ENCODE measurements at regions not wholly inside any gene's neighbourhood (a gene's known extent, or its start where the extent isn't known, plus 50 kb on each side); places are given as distances from the start of the nearest gene placed in this dataset.
A peak's percentile ranks its signal among the peaks of the same experiment; 100 is the strongest.
"Not testable (repeated sequence)": the region's sequence is repeated elsewhere in the genome, so short reads cannot be mapped to it uniquely, and the experiment has no call there.

DNA sequence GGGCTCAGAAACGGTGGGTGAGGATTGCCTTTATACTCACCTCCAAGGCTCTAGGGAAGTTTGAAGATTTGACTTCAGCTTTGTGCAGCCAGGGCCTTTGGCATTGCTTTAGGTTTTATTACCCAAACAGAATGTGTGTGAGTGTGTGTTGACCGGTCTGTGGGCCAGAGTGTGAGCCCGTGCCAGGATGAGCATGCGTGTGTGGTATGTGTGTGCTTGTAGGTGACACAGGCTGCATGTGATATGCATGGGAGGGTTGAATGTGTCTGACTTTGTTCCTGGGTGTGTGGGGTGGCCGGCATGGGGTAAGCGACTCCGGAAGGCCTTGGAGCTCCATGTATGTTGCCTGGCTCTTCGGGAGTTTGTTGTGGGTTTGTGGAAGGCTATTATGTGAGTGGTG is 160.5 kb downstream of the FOXD2 start:
- DNase-seq, result no peak

DNA sequence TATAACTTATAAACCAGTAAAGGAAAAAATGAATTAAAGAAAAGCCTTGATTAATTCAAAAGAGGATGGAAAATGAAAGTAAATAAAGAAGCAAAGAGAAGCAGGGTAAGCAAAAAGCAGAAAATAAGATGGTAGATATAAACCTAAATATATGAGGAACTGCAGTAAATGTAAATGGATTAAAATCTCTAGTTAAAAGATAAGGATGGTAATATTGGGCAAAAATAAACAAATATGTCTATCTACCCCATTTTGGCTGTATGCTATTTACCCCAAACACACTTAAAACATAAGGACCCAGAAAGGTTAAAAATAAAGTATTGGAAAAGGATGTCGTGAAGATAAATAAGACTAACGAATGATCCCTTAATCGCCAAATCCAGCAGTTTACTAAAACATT is 161.9 kb downstream of the FOXD2 start:
- DNase-seq, result no peak

DNA sequence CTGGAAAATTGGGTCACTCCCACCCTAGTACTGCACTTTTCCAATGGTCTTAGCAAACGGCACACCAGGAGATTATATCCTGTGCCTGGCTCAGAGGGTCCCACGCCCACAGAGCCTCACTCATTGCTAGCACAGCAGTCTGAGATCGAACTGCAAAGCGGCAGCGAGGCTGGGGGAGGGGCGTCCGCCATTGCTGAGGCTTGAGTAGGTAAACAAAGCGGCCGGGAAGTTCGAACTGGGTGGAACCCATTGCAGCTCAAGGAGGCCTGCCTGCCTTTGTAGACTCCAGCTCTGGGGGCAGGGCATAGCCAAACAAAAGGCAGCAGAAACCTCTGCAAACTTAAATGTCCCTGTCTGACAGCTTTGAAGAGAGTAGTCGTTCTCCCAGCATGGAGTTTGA is 164.6 kb downstream of the FOXD2 start:
- not testable (repeated sequence) for DNase-seq

DNA sequence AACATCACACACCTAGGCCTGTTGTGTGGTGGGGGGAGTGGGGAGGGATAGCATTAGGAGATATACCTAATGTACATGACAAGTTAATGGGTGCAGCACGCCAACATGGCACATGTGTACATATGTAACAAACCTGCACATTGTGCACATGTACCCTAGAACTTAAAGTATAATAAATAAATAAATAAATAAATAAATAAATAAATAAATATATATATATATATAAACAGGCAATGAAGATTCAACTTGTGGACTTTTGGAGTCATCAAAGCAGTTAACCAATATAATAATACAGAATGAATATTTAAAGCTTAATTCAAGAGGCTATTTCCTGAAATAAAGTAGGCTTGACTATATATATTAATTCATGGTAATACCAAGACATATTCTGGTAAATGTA is 167.0 kb downstream of the FOXD2 start:
- not testable (repeated sequence) for DNase-seq

DNA sequence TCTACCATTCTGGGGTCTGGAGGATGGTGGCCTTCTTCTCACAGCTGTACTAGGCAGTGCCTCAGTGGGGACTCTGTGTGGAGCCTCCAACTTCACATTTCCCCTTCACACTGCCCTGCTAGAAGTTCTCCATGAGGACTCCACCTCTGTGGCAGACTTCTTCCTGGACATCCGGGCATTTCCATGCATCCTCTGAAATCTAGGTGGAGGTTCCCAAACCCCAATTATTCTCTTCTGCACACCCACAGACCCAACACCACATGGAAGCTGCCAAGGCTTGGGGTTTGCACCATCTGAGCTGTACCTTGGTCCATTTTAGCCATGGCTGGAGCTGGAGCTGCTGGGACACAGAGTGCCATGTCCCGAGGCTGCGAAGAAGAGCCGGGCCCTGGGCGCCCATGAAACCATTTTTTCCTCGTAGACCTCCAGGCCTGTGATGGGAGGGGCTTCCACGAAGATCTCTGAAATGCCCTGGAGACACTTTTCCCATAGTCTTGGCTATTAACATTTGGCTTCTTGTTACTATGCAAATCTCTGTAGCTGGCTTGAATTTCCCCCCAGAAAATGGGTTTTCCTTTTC is 170.5 kb downstream of the FOXD2 start:
- DNase-seq, result no peak

DNA sequence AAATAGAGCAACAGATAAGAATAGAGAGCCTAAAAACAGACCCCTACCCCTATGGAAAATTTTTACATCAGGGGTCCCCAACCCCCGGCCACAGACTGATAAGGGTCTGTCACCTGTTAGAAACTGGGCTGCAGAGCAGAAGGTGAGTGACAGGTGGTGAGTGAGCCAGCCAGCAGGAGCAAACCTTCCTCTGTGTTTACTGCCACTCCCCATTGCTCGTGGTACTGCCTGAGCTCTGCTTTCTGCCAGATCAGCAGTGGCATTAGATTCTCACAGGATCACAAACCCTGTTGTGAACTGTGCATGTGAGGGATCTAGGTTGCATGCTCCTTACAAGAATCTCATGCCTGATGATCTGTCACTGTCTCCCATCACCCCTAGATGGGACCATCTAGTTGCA is 174.1 kb downstream of the FOXD2 start:
- DNase-seq, result no peak

DNA sequence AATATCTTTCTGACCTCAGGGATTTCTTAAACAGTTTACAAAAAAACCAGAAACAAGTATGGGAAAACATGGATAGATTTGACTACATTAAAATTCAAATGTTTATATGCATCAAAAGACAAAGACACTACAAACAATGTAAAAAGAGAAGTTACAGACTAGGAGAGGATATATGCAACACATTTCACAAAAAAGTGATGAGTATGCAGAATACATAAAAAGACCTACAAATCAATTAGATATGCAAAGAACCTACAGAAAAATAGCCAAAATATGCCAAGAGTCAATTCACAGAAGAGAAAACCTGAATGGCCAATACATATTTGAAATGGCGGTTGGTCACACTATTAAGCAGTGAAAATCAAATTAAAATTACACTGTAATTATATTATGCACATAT is 175.0 kb downstream of the FOXD2 start:
- no peak for DNase-seq

DNA sequence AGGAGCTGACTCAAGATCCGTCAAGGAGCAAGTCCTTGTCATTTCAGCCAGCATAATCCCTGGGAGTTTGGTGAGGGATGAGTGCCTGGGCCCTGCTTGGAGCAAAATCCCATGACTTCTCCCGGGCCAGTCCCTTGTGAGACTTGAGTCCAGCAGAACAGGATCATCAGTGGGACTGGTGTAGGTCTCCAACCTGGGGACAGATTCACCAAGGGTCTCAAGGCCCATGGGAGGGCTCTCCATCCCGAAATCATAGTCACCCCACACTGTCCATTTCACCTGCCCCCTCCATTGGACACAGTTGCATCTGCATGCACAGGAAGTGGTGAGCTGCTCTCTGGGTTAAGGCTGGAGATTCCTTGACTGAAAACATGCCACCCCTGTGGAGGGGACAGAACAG is 178.2 kb downstream of the FOXD2 start:
- no peak for DNase-seq

DNA sequence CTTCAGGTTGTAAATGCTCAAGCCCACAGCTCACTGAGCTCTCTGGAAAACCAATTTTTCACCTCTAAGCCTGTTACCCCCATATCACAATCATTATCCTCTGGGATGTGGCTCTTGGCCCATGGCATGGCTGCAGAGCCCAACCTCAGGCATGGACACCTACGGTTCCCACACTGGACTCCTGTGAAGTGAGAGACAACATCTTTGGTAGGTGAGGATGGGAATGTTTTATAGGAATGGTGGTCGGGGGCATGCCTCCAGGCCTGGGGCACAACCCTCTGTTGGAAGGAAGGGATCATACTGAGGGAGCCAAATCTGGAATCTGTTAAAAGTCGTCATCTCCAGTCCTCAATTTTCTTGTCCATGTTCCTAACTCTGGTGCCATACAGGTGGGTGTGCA is 179.1 kb downstream of the FOXD2 start:
- DNase-seq, result no peak

DNA sequence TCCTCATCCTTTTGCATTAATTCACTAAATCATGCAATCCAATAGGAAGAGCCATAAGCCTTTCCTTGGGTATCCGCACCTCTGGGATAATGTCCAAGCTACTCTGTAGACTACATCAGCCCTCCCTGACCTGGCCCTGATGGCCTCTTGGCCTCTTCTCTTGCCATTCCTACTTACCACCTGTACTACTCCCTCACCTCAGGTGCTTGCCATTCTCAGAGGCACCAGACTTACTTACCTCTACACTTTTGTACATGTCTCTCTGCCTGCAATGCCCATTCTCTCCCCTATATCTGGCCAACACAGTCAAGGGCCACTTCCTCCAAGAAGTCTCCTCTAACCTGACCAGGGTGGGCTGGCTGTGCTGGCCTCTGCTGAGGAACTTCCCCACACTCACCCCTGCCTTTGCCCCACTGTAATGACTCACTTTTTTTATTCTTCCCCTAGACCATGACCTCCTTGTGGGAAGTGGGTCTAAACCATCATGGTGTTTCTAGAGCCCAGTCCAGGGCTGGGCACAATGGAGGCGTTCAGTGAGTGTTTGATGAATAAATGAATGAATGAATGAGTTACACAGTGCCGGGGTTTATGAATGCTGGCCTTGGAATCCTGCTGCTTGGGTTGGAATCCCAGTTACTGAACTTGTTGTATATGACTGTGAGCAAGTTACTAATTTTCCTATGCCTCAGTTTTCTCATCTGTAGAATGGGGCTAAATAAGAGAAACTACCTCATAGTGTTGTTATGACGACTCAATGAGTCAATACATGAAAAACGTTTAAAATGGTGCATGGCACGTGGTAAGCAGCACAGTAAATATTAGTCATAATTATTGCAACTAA is 179.8 kb downstream of the FOXD2 start:
- no peak for DNase-seq

DNA sequence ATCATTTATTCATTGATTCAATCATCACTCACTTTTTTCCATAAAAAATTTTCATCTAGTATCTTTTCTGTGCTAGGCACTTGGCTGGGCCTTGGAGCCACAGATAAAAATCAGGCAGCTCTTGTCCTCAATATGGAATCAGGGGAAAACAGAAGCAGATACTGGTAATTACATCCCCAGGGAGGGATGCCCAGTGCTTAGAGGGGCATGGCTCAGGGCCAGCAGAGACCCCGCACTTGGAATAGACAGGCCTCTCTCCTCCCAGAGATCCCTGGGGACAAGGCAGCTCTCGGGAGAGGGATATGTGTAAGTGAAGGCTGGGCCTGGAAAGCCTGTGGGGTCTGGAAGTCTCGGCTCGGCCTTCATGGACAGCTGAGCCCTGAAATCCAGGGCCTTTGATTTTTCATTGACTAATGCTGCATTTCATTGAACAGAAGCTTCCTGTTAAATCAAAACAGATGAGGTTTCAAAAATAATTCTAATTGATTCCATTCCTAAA is 180.4 kb downstream of the FOXD2 start:
- no peak for DNase-seq

DNA sequence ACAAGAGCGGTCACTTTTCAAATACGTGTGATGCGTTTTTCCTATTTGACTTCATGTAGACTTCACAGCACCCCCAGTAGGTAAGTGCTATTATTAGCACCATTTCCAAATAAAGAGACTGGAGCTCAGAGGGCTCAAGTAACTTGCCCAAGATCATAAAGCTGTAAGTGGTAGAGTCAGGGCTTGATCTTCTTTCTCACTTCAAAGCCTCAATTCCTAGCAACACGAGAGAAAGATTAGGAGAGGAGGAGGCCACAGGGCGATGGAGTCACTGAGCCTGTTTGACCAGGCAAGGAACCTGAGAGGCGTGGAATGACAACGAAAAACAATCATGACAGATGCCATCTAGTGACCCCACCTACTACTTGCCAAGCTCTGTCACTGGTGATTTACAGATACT is 181.0 kb downstream of the FOXD2 start:
- no peak for DNase-seq

DNA sequence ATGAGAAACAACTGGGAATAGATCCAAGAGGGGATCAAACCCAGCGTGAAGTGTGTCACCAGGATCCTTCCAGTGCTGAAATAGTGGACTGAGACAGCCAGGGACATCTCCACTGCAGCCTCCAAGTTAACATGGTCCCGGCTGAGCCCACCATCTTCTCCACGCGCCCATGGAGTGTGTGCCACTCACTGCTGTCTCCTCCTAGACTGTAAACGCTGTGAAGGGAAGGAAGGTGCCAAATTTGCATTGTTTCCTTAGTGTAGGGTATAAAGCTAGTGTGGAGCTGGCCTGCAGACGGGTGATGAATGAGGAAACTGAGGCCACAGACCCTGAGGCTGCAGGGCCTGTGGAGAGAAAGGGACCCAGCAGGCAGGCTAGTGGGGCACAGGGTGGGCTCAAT is 183.6 kb downstream of the FOXD2 start:
- DNase-seq, result no peak

DNA sequence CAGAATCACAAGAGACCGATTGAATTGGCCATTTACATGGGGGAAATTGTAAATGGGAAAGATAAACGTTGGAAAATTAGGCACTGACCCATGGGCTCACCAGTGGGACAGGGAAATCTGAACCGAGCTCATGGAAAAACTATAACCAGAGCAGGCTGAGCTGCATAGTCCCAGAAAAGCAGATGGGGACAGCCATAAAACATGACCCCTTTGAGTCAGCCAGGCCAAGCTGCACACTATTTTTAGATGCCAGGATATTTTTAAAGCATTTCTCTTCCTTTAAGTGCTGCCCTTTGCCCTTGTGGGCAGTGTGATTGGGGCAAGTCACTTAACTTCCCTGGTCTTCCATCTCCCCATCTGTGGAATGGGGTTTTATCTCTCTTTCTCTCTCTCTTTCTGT is 184.1 kb downstream of the FOXD2 start:
- DNase-seq, result no peak

DNA sequence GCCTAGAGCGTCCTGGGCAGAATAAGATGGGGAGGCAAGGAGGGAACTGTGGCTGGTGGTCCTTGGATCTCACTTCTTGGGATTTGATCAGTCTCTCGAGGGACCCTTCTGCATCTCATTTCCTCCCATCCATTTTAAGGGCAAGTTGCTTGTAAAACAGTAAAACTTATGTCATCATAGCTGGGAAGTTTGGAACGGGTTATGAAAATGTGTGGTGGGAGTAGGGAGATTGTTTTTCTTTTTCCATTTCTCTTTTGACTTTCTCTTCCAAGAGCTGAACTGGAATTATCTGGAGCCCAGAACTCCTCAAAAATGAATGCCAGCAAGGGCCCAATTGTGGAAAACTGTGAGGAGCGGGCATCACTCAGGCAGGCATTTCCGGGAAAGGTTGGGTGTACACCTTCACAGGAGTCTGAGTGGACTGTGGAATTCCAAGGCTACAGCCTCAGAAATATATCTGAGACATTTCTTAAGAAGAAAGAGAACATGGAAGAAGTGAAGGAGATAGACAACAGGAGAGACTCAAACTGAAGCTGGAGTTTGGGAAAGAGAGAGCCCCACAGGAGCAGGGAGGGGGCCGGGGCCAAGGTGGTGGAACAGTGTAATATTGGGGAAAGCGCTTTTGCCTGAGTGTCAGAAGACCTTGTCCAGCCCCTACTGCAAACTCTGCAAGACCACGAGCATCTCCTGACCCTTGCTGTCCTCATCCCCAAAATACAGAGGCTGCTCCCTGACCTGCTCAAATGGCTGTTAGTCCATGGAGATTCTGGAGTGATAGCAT is 185.1 kb downstream of the FOXD2 start:
- DNase-seq, result peak; percentile 24

DNA sequence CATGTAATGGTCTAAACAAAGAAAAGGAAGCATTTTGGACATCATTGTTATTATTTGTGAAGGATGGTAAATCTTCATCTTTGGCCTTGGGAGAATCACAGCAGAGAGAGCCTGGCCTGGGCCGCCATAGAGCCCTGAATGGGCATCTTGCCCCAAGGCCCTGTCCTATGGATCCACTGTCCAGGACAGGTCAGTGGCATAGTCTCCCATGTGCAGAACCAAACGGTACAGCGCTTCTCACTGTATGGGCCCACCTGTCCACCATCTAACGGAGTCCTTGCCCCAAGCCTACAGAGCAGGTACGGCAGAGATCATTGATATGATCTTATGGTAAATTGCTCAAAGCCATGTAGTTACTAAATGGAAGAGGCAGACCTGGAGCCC is 185.7 kb downstream of the FOXD2 start:
- no peak for DNase-seq

DNA sequence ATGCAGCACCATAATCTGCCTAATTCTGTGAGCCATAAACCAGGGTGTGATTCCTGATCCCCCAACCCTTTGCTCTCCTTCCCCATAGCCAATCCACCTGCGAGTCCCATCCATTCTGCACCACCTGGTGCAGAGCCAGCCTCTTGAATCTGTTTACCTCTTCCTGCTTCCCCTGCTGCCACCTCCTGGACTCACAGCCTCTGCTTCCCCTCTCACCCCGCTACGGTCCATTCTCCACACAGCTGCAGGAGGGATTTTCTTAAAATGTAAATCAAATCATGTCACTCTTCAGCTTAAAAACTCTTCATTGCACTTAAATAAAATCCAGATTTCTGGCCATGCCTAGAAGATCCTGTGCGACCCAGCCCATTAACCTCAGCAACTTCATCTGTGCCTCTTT is 186.7 kb downstream of the FOXD2 start:
- DNase-seq, result peak; percentile 15

DNA sequence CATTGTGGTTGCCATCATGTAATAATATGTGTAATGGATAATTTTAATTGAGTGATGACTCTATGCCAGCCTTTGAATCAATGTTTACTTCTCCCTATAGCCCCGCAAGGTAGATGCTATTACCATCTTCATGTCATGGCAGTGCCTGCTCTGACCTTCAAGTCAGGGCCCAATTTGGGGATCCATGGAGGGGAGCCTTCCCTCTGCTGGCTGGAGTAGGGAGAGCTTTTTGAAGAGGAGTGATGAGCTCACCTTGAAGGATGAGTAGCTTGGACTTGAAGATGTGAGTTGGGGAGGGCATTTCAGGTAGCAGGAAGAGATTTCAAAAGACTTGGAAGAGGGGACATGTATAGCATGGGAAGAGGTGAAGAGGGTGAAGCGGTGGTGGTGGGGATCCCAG is 189.2 kb downstream of the FOXD2 start:
- DNase-seq, result no peak

DNA sequence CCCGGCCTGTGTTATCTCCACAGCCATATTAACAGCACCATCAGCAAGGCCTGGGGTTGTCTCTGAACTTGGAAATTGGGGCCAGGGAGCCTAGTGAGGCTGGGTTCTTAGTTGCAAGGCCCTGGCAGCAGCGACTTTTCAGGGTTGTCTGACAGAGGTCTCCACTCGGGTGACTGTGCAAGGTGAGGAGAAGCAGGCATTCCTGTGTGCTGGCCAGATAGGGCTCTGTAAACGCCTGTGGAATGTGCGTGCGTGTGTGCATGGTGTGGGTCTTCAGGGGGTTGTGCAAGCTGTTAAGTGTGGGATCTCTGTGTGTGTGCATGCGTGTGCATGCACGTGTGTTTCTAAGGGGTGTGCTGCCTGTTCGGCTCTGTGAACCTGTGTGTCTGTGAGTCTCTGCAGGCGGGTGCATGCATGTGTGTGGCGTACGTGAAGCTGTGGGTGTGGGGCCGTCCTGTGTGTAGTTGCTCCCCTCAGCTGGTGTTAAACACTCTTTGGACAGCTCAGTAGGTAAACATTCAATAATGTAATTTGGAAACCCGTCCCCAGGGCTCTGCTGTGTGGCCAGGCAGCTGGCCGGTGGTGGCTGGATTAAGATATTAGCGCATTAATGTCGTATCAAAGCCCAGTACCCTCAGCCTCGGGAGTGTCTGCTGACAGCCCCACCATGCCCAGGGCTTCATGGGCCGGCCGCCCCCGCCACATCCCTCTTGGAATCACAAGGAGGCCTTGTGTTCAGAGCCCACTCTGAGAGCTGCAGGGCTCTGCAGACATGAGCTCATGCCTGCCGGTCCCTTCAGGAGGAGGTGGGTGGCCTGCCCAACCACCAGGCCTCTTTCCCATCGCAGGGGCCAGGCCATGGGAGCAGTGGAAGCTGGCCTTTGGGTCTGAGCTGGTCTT is 189.9 kb downstream of the FOXD2 start:
- no peak for DNase-seq

DNA sequence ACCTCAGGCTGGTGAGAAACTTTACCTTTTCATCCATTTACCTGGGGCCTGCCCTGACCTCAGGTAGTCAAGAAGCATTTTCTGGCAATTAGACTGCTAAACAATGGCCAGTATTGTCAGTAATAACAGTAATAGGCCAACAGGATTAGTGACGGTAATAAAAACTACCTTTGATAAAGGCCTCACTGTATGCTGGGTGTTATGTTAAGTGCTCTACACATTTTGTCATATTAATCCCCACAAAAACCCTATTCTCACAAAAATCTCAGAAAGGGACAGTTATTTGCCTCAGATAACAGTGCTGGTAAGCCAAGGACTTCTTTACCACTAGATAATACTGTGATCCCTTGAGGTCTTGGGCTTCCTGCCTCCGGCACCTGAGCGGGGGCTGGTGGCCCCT is 191.4 kb downstream of the FOXD2 start:
- no peak for DNase-seq

DNA sequence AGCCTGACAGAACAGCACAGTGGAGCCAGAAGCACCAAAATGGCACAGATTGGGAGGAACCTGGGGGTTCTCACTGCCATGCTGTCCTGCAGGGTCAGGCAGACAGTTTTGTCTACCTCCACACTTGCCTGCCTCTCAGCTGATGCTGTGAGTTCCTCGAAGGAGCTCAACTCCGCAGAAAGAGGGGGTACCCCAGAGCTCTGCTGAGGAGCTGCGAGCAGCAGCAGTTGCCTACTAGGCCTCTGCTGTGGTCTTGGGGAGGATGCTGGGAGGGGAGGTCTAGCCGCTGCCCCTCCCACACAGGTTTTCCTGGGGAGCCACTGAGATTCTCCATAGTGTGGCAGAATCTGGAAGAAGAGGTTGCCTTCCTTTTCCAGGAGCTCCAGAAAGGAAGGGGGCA is 192.5 kb downstream of the FOXD2 start:
- DNase-seq, result no peak

DNA sequence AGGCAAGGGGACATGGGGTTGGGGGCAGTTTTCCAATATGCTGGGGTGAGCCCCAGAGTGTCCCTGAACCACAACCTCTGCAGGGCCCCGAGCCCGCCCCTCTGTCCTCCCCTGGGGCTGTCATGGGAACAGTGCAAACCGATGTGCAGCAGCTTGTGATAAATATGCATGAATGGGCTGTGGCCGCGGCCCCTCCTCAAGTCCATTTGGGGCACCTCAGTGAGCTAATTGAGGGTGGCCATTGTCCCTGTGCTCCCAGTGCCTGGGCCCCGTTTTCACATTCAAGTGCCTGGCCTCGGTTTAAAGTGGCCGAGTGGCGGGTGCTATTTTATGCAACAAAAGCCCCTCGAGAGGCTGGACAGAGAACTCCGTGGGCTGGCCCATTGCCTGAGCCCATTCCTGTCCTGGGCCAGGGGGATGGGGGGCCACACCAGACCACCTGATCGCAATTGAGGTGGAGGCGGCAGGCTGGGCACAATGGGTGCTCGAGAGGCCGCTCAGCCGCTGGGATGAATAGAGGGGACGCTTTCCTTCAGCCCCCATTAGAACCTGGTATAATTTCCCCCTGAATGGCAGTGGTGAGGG is 193.7 kb downstream of the FOXD2 start:
- no peak for DNase-seq
